ENCODE measurements at regions not wholly inside any gene's neighbourhood (a gene's known extent, or its start where the extent isn't known, plus 50 kb on each side); places are given as distances from the start of the nearest gene placed in this dataset.

- TF ChIP-seq ZSCAN29 (IDR thresholded peaks at IDR 0.05) (no peak), MEF2A (IDR thresholded peaks at IDR 0.05; ENCODE audit: insufficient read depth, low read depth, low read length) (no peak), BCL3 (IDR thresholded peaks at IDR 0.05; ENCODE audit: borderline replicate concordance, insufficient read depth, low read depth, low read length, poor library complexity, severe bottlenecking) (no peak), FOXM1 (IDR thresholded peaks at IDR 0.05; ENCODE audit: low read depth, low read length) (no peak)
- TF ChIP-seq, protein P1, sequence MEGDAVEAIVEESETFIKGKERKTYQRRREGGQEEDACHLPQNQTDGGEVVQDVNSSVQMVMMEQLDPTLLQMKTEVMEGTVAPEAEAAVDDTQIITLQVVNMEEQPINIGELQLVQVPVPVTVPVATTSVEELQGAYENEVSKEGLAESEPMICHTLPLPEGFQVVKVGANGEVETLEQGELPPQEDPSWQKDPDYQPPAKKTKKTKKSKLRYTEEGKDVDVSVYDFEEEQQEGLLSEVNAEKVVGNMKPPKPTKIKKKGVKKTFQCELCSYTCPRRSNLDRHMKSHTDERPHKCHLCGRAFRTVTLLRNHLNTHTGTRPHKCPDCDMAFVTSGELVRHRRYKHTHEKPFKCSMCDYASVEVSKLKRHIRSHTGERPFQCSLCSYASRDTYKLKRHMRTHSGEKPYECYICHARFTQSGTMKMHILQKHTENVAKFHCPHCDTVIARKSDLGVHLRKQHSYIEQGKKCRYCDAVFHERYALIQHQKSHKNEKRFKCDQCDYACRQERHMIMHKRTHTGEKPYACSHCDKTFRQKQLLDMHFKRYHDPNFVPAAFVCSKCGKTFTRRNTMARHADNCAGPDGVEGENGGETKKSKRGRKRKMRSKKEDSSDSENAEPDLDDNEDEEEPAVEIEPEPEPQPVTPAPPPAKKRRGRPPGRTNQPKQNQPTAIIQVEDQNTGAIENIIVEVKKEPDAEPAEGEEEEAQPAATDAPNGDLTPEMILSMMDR (IDR thresholded peaks at IDR 0.05 in 2 of 3, conservative IDR thresholded peaks at IDR 0.05 in 1 of 3; ENCODE audit: control insufficient read depth in 2 of 3, extremely low read depth in 1 of 3, insufficient read depth in 1 of 3, low read depth in 3 of 3, low read length in 3 of 3) = no peak
These were observed 171.2 kb upstream of the CELF2 start (continued) for GRCh38 chr10:10846504-10846900.

GRCh38 chr10:10847387-10847786 is 170.3 kb upstream of the CELF2 start:
- ATAC-seq (no peak), FAIRE-seq (no peak), DNase-seq (ENCODE audit: low read depth, low spot score) (no peak)
- no peak overlapping the region for H3K27ac ChIP-seq (ENCODE audit: control insufficient read depth, insufficient read depth)
- CTCF ChIA-PET = no interaction called here
- H3K4me3 ChIP-seq = no peak overlapping the region
- RAD21 ChIA-PET (ENCODE audit: unreplicated experiment) = no interaction called here
- no peaks in the 10 kb centered on the region for H3K36me3 ChIP-seq (ENCODE audit: control insufficient read depth in 2 of 2, insufficient read depth in 2 of 2, low read length in 1 of 2)
- no peaks in the 10 kb centered on the region for H3K4me1 ChIP-seq (ENCODE audit: control insufficient read depth, insufficient read depth, low read length)
- in situ Hi-C loops (cut with MboI) = no loop called here
- POLR2A ChIA-PET = no interaction called here
- no peaks in the 10 kb centered on the region for H3K79me2 ChIP-seq (ENCODE audit: control insufficient read depth, insufficient read depth, low read length)
- intact Hi-C loops (cut with micrococcal nuclease; ENCODE audit: unreplicated experiment) = no loop called here
- SMC1A ChIA-PET (ENCODE audit: uncharacterized antibody, unreplicated experiment) = interaction anchor here (0.9 kb wide), 1 partner anchor 14 kb away, joined by 3 read pairs; no protein-coding TSS in a partner anchor
- no peak overlapping the region for H3K9ac ChIP-seq (ENCODE audit: control insufficient read depth, insufficient read depth, low read length)
- BruUV-seq (replicated peaks) = no TSS peak
- H3K4me2 ChIP-seq (ENCODE audit: control insufficient read depth, insufficient read depth) = no peak overlapping the region
- H2AFZ ChIP-seq (ENCODE audit: control insufficient read depth, low read depth, low read length) = no peak overlapping the region
- no peaks in the 10 kb centered on the region for H4K20me1 ChIP-seq (ENCODE audit: control insufficient read depth, insufficient read depth)
- 29% methylated on average over 5 of the region's 5 CpGs for WGBS (ENCODE audit: insufficient coverage, insufficient replicate concordance, low lambda C conversion rate, missing lambda C conversion rate)
- no peaks in the 10 kb centered on the region for H3K27me3 ChIP-seq (replicated peaks in 1 of 2; ENCODE audit: control insufficient read depth in 2 of 2, insufficient read depth in 2 of 2, low read length in 1 of 2)
- no peaks in the 10 kb centered on the region; the same call in 2 of the 3 replicates for H3K9me3 ChIP-seq (replicated peaks; ENCODE audit: control insufficient read depth, insufficient read depth, low read length)
- TF ChIP-seq SREBF2 (IDR thresholded peaks at IDR 0.05; ENCODE audit: low read length) (no peak), SIX5 (IDR thresholded peaks at IDR 0.05; ENCODE audit: low read depth, low read length, severe bottlenecking) (no peak), SUPT20H (IDR thresholded peaks at IDR 0.05; ENCODE audit: borderline replicate concordance, control insufficient read depth, low read depth, low read length) (no peak), MEF2B (IDR thresholded peaks at IDR 0.05; ENCODE audit: partially characterized antibody, poor library complexity, severe bottlenecking) (no peak), SIN3A (IDR thresholded peaks at IDR 0.05; ENCODE audit: low read depth, low read length) (no peak), HDGF (IDR thresholded peaks at IDR 0.05) (no peak), RBBP5 (conservative IDR thresholded peaks at IDR 0.05) (no peak), ZNF622 (IDR thresholded peaks at IDR 0.05) (no peak)
- TF ChIP-seq, protein P2, sequence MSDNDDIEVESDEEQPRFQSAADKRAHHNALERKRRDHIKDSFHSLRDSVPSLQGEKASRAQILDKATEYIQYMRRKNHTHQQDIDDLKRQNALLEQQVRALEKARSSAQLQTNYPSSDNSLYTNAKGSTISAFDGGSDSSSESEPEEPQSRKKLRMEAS (IDR thresholded peaks at IDR 0.05; ENCODE audit: low read depth, low read length) = no peak
- TF ChIP-seq, protein P3, sequence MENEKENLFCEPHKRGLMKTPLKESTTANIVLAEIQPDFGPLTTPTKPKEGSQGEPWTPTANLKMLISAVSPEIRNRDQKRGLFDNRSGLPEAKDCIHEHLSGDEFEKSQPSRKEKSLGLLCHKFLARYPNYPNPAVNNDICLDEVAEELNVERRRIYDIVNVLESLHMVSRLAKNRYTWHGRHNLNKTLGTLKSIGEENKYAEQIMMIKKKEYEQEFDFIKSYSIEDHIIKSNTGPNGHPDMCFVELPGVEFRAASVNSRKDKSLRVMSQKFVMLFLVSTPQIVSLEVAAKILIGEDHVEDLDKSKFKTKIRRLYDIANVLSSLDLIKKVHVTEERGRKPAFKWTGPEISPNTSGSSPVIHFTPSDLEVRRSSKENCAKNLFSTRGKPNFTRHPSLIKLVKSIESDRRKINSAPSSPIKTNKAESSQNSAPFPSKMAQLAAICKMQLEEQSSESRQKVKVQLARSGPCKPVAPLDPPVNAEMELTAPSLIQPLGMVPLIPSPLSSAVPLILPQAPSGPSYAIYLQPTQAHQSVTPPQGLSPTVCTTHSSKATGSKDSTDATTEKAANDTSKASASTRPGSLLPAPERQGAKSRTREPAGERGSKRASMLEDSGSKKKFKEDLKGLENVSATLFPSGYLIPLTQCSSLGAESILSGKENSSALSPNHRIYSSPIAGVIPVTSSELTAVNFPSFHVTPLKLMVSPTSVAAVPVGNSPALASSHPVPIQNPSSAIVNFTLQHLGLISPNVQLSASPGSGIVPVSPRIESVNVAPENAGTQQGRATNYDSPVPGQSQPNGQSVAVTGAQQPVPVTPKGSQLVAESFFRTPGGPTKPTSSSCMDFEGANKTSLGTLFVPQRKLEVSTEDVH (IDR thresholded peaks at IDR 0.05; ENCODE audit: low read depth, partially characterized antibody) = no peak
- TF ChIP-seq, protein P4, sequence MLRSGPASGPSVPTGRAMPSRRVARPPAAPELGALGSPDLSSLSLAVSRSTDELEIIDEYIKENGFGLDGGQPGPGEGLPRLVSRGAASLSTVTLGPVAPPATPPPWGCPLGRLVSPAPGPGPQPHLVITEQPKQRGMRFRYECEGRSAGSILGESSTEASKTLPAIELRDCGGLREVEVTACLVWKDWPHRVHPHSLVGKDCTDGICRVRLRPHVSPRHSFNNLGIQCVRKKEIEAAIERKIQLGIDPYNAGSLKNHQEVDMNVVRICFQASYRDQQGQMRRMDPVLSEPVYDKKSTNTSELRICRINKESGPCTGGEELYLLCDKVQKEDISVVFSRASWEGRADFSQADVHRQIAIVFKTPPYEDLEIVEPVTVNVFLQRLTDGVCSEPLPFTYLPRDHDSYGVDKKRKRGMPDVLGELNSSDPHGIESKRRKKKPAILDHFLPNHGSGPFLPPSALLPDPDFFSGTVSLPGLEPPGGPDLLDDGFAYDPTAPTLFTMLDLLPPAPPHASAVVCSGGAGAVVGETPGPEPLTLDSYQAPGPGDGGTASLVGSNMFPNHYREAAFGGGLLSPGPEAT (IDR thresholded peaks at IDR 0.05; ENCODE audit: low read depth) = no peak
